Middle frontal gyrus (tissue), 1 donor: ENCODE measurements at regions not wholly inside any gene's neighbourhood (a gene's known extent, or its start where the extent isn't known, plus 50 kb on each side); places are given as distances from the start of the nearest gene placed in this dataset.

Source experiments
- DNase-seq: peaks from one replicate; pipeline ENCODE4 v3.0.0-alpha.2; 2015; ENCODE audit warnings: low spot score; ENCODE audit errors: extremely low spot score

- DNase-seq: no peak
Measured at GRCh38 chrX:5829469-5829868, 399.2 kb downstream of the NLGN4X start.

GRCh38 chrX:5829060-5829459 lies 399.6 kb downstream of the NLGN4X start:
- no peak for DNase-seq

GRCh38 chrX:5823903-5824302 lies 404.8 kb downstream of the NLGN4X start:
- no peak for DNase-seq

GRCh38 chrX:5810636-5811035 lies 418.0 kb downstream of the NLGN4X start:
- no peak for DNase-seq

GRCh38 chrX:5807181-5807580 lies 421.5 kb downstream of the NLGN4X start:
- DNase-seq: no peak

GRCh38 chrX:5802391-5802790 lies 426.3 kb downstream of the NLGN4X start:
- DNase-seq: no peak

GRCh38 chrX:5791721-5792120 lies 436.9 kb downstream of the NLGN4X start:
- DNase-seq: no peak

- no peak for DNase-seq
Measured at GRCh38 chrX:5788910-5789309, 439.8 kb downstream of the NLGN4X start.

- no peak for DNase-seq
Measured at GRCh38 chrX:5780821-5781220, 447.8 kb downstream of the NLGN4X start.

GRCh38 chrX:5775846-5776430 lies 452.7 kb downstream of the NLGN4X start:
- no peak for DNase-seq

- DNase-seq: no peak
Measured at GRCh38 chrX:5774446-5774845, 454.2 kb downstream of the NLGN4X start.

- DNase-seq: no peak
Measured at GRCh38 chrX:5771441-5771840, 457.2 kb downstream of the NLGN4X start.

- no peak for DNase-seq
Measured at GRCh38 chrX:5756616-5757015, 472.1 kb downstream of the NLGN4X start.

- no peak for DNase-seq
Measured at GRCh38 chrX:5753291-5753690, 475.4 kb downstream of the NLGN4X start.

- no peak for DNase-seq
Measured at GRCh38 chrX:5752831-5753230, 475.8 kb downstream of the NLGN4X start.

GRCh38 chrX:5748586-5749150 lies 480.0 kb downstream of the NLGN4X start:
- DNase-seq: no peak

GRCh38 chrX:5746231-5746630 lies 482.4 kb downstream of the NLGN4X start:
- DNase-seq: no peak

- no peak for DNase-seq
Measured at GRCh38 chrX:5733501-5733900, 495.2 kb downstream of the NLGN4X start.

GRCh38 chrX:5730556-5730955 lies 498.1 kb downstream of the NLGN4X start:
- DNase-seq: no peak

GRCh38 chrX:5726224-5726623 lies 502.4 kb downstream of the NLGN4X start:
- no peak for DNase-seq

- DNase-seq: no peak
Measured at GRCh38 chrX:5724123-5724522, 504.5 kb downstream of the NLGN4X start.

- no peak for DNase-seq
Measured at GRCh38 chrX:5718651-5719050, 510.0 kb downstream of the NLGN4X start.

GRCh38 chrX:5716666-5717065 lies 512.0 kb downstream of the NLGN4X start:
- DNase-seq: no peak

GRCh38 chrX:5708251-5708650 lies 520.4 kb downstream of the NLGN4X start:
- DNase-seq: no peak
